K562 (cell line): ENCODE measurements at regions not wholly inside any gene's neighbourhood (a gene's known extent, or its start where the extent isn't known, plus 50 kb on each side); places are given as distances from the start of the nearest gene placed in this dataset.

Experiments
- BRD9 ChIP-seq: fragments of 450-650 bp; IDR thresholded peaks from 2 replicates; pipeline ENCODE4 v1.6.1; 2018; ENCODE audit warnings: low read depth; ENCODE audit not compliant: partially characterized antibody
- CLOCK ChIP-seq: fragments of 250-450 bp; sonication (Bioruptor Pico); IDR thresholded peaks from 2 replicates; pipeline ENCODE4 v1.4.0; 2020; ENCODE audit warnings: mild to moderate bottlenecking, moderate library complexity, borderline replicate concordance
- CTCF ChIP-seq, 3 experiments: IDR thresholded peaks in 2 of 3; conservative IDR thresholded peaks in 1 of 3; 2 replicates each; pipeline ENCODE4 v1.5.1; 2011 to 2012; ENCODE audit warnings: low read length in 3 of 3, mild to moderate bottlenecking in 3 of 3, control low read depth in 2 of 3, improper control_type of control experiment in 1 of 3, inconsistent platforms in 1 of 3, low read depth in 1 of 3, mixed read lengths in 1 of 3, moderate library complexity in 1 of 3; ENCODE audit not compliant: insufficient read depth in 2 of 3
- CXXC5 ChIP-seq: fragments of 250-450 bp; sonication (Bioruptor Pico); IDR thresholded peaks from 2 replicates; pipeline ENCODE4 v1.8.0; 2022; ENCODE audit warnings: inconsistent platforms, mild to moderate bottlenecking, moderate library complexity
- FOXK2 ChIP-seq, 2 experiments: fragments of 450-650 bp; IDR thresholded peaks in 1 of 2; conservative IDR thresholded peaks in 1 of 2; 2 replicates each; pipeline ENCODE4 v1.6.1; 2016; ENCODE audit warnings: low read depth in 2 of 2, mild to moderate bottlenecking in 1 of 2
- HOXB6 ChIP-seq: fragments of 250-450 bp; sonication (Bioruptor Pico); IDR thresholded peaks from 2 replicates; pipeline ENCODE4 v1.5.1; 2022; ENCODE audit warnings: mild to moderate bottlenecking, borderline replicate concordance
- KLF6 ChIP-seq: fragments of 250-450 bp; sonication (Bioruptor Pico); IDR thresholded peaks from 2 replicates; pipeline ENCODE4 v1.4.0; 2020; ENCODE audit warnings: mild to moderate bottlenecking, moderate library complexity, borderline replicate concordance
- MEF2A ChIP-seq: IDR thresholded peaks from 2 replicates; pipeline ENCODE4 v1.6.1; 2011; ENCODE audit warnings: low read depth, mild to moderate bottlenecking, low read length, moderate library complexity; ENCODE audit not compliant: control insufficient read depth
- NCOA6 ChIP-seq: fragments of 450-650 bp; IDR thresholded peaks from 2 replicates; pipeline ENCODE4 v1.6.1; 2017; ENCODE audit warnings: mild to moderate bottlenecking
- NONO ChIP-seq, 2 experiments: fragments of 200-400 bp in 1 of 2; fragments of 450-650 bp in 1 of 2; formaldehyde crosslinking in 1 of 2; IDR thresholded peaks; 2 replicates each; pipeline ENCODE4 v1.6.1; 2017; ENCODE audit warnings: low read depth in 2 of 2, mild to moderate bottlenecking in 2 of 2, moderate library complexity in 2 of 2, low read length in 1 of 2
- TAF1 ChIP-seq: IDR thresholded peaks from 2 replicates; pipeline ENCODE4 v1.6.1; 2011; ENCODE audit warnings: mild to moderate bottlenecking, low read length, moderate library complexity; ENCODE audit not compliant: insufficient read depth, control insufficient read depth, severe bottlenecking; ENCODE audit errors: extremely low read depth
- TAF7 ChIP-seq: fragments of 450-650 bp; IDR thresholded peaks from 2 replicates; pipeline ENCODE4 v1.6.1; 2016; ENCODE audit warnings: missing genetic modification characterization, missing compliant biosample characterization
- TARDBP ChIP-seq: fragments of 450-650 bp; IDR thresholded peaks from 2 replicates; pipeline ENCODE4 v1.6.1; 2016
- THRA ChIP-seq: fragments of 450-650 bp; IDR thresholded peaks from 2 replicates; pipeline ENCODE4 v1.6.1; 2017; ENCODE audit warnings: mild to moderate bottlenecking, moderate library complexity
- ZC3H11A ChIP-seq: IDR thresholded peaks from 2 replicates; pipeline ENCODE4 v1.6.1; 2012; ENCODE audit warnings: low read depth, low read length, improper control_type of control experiment
- ZKSCAN3 ChIP-seq: fragments of 250-450 bp; sonication (Bioruptor Pico); IDR thresholded peaks from 2 replicates; pipeline ENCODE4 v1.4.0; 2020
- ZNF121 ChIP-seq: sonication (generic); formaldehyde crosslinking; conservative IDR thresholded peaks from 2 replicates; pipeline ENCODE4 v1.8.0; 2022; ENCODE audit warnings: missing genetic modification reagents
- ZNF133 ChIP-seq: fragments of 250-450 bp; sonication (Bioruptor Pico); IDR thresholded peaks from 2 replicates; pipeline ENCODE4 v1.4.0; 2020; ENCODE audit warnings: mild to moderate bottlenecking
- ZNF280A ChIP-seq: fragments of 450-650 bp; IDR thresholded peaks from 2 replicates; pipeline ENCODE4 v1.6.1; 2018; ENCODE audit warnings: mild to moderate bottlenecking, low read depth; ENCODE audit not compliant: partially characterized antibody
- ZNF766 ChIP-seq: fragments of 200-800 bp; sonication (Bioruptor generic); conservative IDR thresholded peaks from 2 replicates; pipeline ENCODE4 v1.6.1; 2016; ENCODE audit warnings: missing genetic modification characterization, missing compliant biosample characterization
- ZSCAN32 ChIP-seq: fragments of 450-650 bp; formaldehyde crosslinking; IDR thresholded peaks from 2 replicates; pipeline ENCODE4 v1.4.0; 2020; ENCODE audit warnings: mild to moderate bottlenecking, moderate library complexity

- TF ChIP-seq ZNF280A (no peak), NONO (IDR thresholded peaks at IDR 0.05; ENCODE audit: low read depth in 2 of 2, low read length in 1 of 2) (no peak), ZNF766 (CRISPR knock-in tag) (no peak), THRA (no peak), TAF7 (tag) (no peak), ZNF133 (CRISPR knock-in tag) (no peak), CXXC5 (CRISPR knock-in tag) (no peak), NCOA6 (no peak), ZC3H11A (no peak), BRD9 (no peak), CTCF (IDR thresholded peaks at IDR 0.05 in 2 of 3, conservative IDR thresholded peaks at IDR 0.05 in 1 of 3; ENCODE audit: insufficient read depth in 2 of 3, low read depth in 1 of 3, low read length in 3 of 3) (peak; percentile 61 to 71 (median 64)), ZNF121 (CRISPR knock-in tag) (no peak), FOXK2 (conservative IDR thresholded peaks at IDR 0.05 in 1 of 2, IDR thresholded peaks at IDR 0.05 in 1 of 2; ENCODE audit: low read depth in 2 of 2) (no peak), ZSCAN32 (CRISPR knock-in tag) (no peak), KLF6 (no peak), ZKSCAN3 (CRISPR knock-in tag) (no peak), CLOCK (CRISPR knock-in tag) (no peak), MEF2A (no peak), TAF1 (no peak), TARDBP (no peak), HOXB6 (CRISPR knock-in tag) (no peak)
These were observed 306.5 kb upstream of the TNP1 start (continued) for GRCh38 chr2:217166241-217166850.
